ENCODE measurements at regions not wholly inside any gene's neighbourhood (a gene's known extent, or its start where the extent isn't known, plus 50 kb on each side); places are given as distances from the start of the nearest gene placed in this dataset.

DNA sequence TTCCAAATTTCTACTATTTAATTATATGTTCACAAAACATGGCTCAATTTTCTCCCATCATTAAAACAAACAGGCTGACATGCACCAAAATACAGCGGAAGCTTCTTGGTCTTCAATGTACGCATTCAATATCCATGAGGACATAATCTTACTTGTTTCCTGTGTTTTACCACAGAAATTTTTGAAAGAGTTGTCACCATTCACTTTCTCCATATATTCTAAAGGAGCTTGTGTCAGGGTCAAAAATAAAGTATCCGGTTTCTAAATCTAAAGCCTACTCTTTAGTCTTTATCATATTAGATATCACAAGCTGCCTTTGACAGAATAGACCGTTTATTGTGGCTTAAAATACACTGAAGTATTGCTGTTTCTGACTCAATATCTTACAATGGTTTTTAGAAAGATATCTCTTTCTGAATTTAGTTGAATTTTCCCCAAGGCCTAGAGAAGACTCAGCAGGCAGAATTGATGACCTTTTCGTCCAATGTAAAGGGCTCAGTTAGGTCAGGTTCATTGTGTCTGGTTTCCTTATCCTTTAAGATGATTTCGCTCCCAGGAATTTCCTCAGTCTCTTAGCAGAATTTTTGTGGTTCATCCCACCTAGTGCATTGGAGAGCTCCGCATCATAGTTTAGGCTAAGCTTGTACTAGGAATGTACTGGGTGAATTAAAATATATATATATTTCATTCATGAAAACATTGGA lies 717.2 kb downstream of the NCAM2 start:
- no peaks in the 10 kb centered on the region for H3K27me3 ChIP-seq (ENCODE audit: control insufficient read depth, insufficient read depth, low read length, poor library complexity, severe bottlenecking)
- H3K4me1 ChIP-seq (ENCODE audit: control insufficient read depth, insufficient read depth, low read length) = no peaks in the 10 kb centered on the region
- no peaks in the 10 kb centered on the region for H3K9me3 ChIP-seq (ENCODE audit: control insufficient read depth, low read length)
- no peak overlapping the region for H3K27ac ChIP-seq (ENCODE audit: insufficient read depth, low read depth, low read length, poor library complexity, severe bottlenecking)
- no peaks in the 10 kb centered on the region for H3K36me3 ChIP-seq (ENCODE audit: control insufficient read depth, insufficient read depth, low read length)
- 91 to 94% methylated on average over 6 of the region's 7 CpGs for WGBS, 2 experiments
- H3K4me3 ChIP-seq (ENCODE audit: insufficient read depth, low read depth, low read length) = no peak overlapping the region

DNA sequence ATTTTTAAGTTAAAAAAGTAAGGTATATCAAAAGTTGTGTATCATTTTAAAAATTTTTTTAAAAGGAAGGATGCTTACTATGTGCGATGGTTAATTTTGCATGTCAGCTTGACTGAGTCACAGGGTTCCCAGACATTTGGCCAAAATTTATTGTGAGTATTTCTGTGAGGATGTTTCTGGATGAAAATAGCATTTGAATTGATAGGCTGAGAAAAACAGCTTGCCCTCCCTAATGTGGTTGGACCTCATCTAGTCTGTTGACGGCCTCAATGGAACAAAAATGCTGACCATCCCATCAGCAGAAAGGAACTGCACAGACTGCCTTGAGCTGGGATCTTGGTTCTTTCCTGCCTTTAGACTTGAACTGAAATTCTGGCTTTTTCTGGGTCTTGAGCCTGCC lies 724.5 kb downstream of the NCAM2 start:
- no peaks in the 10 kb centered on the region for H3K4me1 ChIP-seq (ENCODE audit: control insufficient read depth, insufficient read depth, low read length)
- no peak overlapping the region for H3K4me3 ChIP-seq (ENCODE audit: insufficient read depth, low read depth, low read length)
- H3K27ac ChIP-seq (ENCODE audit: insufficient read depth, low read depth, low read length, poor library complexity, severe bottlenecking) = no peak overlapping the region
- H3K27me3 ChIP-seq (ENCODE audit: control insufficient read depth, insufficient read depth, low read length, poor library complexity, severe bottlenecking) = no peaks in the 10 kb centered on the region
- H3K9me3 ChIP-seq (ENCODE audit: control insufficient read depth, low read length) = no peaks in the 10 kb centered on the region
- H3K36me3 ChIP-seq (ENCODE audit: control insufficient read depth, insufficient read depth, low read length) = no peaks in the 10 kb centered on the region
- 96 to 98% methylated on average over 2 of the region's 2 CpGs for WGBS, 2 experiments

DNA sequence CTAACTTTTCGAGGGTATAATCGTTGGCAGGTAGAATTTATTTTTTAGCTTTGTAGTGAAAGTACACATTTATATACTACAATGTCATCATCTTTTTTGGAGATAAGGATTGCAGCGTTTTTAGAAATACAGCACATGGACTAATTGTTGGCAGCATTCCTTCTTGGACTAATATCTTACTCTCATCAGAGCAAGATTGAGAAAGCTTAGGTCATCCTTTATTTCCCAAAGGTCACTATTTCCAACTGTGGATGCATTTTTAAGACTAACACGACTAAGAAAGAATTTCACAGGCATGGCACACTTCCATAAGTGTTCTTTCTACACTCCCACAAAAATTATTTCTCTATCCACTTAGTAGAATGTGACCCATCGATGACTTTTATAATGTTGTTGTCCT lies 732.3 kb downstream of the NCAM2 start:
- Histone ChIP-seq H3K9me3 (ENCODE audit: control insufficient read depth, low read length) (no peaks in the 10 kb centered on the region), H3K4me3 (ENCODE audit: insufficient read depth, low read depth, low read length) (no peak overlapping the region), H3K36me3 (ENCODE audit: control insufficient read depth, insufficient read depth, low read length) (no peaks in the 10 kb centered on the region), H3K27ac (ENCODE audit: insufficient read depth, low read depth, low read length, poor library complexity, severe bottlenecking) (no peak overlapping the region), H3K4me1 (ENCODE audit: control insufficient read depth, insufficient read depth, low read length) (no peaks in the 10 kb centered on the region), H3K27me3 (ENCODE audit: control insufficient read depth, insufficient read depth, low read length, poor library complexity, severe bottlenecking) (no peaks in the 10 kb centered on the region)
- 92 to 96% methylated on average over 3 of the region's 5 CpGs for WGBS, 2 experiments

DNA sequence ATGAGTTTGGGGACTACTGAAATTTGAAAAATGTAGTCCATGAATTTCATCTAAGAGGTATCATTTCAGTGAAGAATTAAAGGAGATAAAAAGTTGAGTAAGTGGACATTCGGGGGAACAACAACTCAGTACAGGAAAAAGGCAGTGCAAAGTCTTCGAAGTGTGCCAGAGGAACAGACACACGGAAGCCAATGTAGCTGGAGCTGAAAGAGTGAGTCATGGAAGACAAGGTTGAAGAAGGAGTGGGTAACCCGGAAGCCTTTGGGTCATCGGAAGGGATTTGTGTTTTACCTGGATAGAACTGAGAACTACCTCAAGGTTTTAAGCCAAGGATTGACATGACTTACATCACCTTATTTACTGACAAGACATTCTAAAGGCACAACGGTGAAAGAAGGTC lies 733.4 kb downstream of the NCAM2 start:
- H3K27ac ChIP-seq (ENCODE audit: insufficient read depth, low read depth, low read length, poor library complexity, severe bottlenecking) = no peak overlapping the region
- H3K4me3 ChIP-seq (ENCODE audit: insufficient read depth, low read depth, low read length) = no peak overlapping the region
- H3K36me3 ChIP-seq (ENCODE audit: control insufficient read depth, insufficient read depth, low read length) = no peaks in the 10 kb centered on the region
- no peaks in the 10 kb centered on the region for H3K27me3 ChIP-seq (ENCODE audit: control insufficient read depth, insufficient read depth, low read length, poor library complexity, severe bottlenecking)
- WGBS, 2 experiments = 95 to 98% methylated on average over 6 of the region's 6 CpGs
- H3K9me3 ChIP-seq (ENCODE audit: control insufficient read depth, low read length) = no peaks in the 10 kb centered on the region
- H3K4me1 ChIP-seq (ENCODE audit: control insufficient read depth, insufficient read depth, low read length) = no peaks in the 10 kb centered on the region

DNA sequence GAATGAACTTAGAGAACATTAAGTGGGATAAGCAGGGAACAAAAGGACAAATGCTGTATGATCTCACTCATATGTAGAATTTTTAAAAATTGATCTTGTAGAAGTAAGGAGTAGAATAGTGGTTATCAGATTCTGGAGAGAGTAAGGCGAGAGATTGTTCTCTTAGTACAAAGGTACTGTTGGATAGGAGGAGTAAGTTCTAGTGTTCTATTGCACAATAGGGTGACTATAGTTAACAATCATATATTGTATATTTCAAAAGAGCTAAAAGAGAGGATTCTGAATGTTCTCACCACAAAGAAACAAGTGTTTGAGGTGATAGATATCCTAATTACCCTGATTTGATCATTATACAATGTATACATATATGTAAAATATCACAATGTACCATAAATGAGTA lies 735.9 kb downstream of the NCAM2 start:
- H3K36me3 ChIP-seq (ENCODE audit: control insufficient read depth, insufficient read depth, low read length) = no peaks in the 10 kb centered on the region
- no peaks in the 10 kb centered on the region for H3K27me3 ChIP-seq (ENCODE audit: control insufficient read depth, insufficient read depth, low read length, poor library complexity, severe bottlenecking)
- WGBS, 2 experiments = 83 to 100% methylated on average over 1 of the region's 1 CpG
- H3K4me1 ChIP-seq (ENCODE audit: control insufficient read depth, insufficient read depth, low read length) = no peaks in the 10 kb centered on the region
- H3K4me3 ChIP-seq (ENCODE audit: insufficient read depth, low read depth, low read length) = no peak overlapping the region
- no peak overlapping the region for H3K27ac ChIP-seq (ENCODE audit: insufficient read depth, low read depth, low read length, poor library complexity, severe bottlenecking)
- H3K9me3 ChIP-seq (ENCODE audit: control insufficient read depth, low read length) = no peaks in the 10 kb centered on the region

DNA sequence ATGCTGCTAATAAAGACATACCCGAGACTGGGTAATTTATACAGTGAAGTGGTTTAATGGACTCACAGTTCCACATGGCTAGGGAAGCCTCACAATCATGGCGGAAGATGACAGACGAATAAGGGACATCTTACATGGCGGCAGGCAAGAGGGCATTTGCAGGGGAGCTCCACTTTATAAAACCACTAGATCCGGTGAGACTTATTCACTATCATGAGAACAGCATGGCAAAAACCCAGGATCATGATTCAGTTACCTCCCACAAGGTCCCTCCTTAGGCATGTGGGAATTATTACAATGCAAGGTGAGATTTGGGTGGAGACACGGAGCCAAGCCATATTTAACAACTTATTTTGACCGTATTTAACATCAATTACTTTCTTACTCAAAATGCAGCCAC lies 739.0 kb downstream of the NCAM2 start:
- no peak overlapping the region for H3K4me3 ChIP-seq (ENCODE audit: insufficient read depth, low read depth, low read length)
- no peaks in the 10 kb centered on the region for H3K27me3 ChIP-seq (ENCODE audit: control insufficient read depth, insufficient read depth, low read length, poor library complexity, severe bottlenecking)
- H3K36me3 ChIP-seq (ENCODE audit: control insufficient read depth, insufficient read depth, low read length) = no peaks in the 10 kb centered on the region
- no peak overlapping the region for H3K27ac ChIP-seq (ENCODE audit: insufficient read depth, low read depth, low read length, poor library complexity, severe bottlenecking)
- no peaks in the 10 kb centered on the region for H3K4me1 ChIP-seq (ENCODE audit: control insufficient read depth, insufficient read depth, low read length)
- H3K9me3 ChIP-seq (ENCODE audit: control insufficient read depth, low read length) = no peaks in the 10 kb centered on the region
- WGBS, 2 experiments = 86 to 87% methylated on average over 7 of the region's 7 CpGs

DNA sequence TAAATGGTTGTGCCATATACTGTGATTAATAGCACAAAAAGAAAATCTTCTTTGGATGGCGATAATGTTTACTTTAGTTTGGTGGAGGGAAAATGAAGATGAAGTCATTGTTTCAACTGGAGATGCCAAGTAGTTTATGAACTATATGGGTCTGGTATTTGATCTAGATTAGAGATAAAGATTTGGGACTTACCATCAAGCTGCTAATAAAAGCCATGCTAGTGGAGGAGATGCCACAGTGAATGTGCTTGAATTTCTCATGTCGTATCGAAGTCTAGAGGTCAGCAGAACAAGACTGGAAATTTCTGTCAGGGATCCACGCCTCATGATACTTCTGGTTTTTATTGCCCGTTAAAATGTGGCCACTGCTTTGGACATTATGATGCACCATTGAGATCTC lies 742.0 kb downstream of the NCAM2 start:
- WGBS, 2 experiments = 76 to 78% methylated on average over 5 of the region's 5 CpGs

DNA sequence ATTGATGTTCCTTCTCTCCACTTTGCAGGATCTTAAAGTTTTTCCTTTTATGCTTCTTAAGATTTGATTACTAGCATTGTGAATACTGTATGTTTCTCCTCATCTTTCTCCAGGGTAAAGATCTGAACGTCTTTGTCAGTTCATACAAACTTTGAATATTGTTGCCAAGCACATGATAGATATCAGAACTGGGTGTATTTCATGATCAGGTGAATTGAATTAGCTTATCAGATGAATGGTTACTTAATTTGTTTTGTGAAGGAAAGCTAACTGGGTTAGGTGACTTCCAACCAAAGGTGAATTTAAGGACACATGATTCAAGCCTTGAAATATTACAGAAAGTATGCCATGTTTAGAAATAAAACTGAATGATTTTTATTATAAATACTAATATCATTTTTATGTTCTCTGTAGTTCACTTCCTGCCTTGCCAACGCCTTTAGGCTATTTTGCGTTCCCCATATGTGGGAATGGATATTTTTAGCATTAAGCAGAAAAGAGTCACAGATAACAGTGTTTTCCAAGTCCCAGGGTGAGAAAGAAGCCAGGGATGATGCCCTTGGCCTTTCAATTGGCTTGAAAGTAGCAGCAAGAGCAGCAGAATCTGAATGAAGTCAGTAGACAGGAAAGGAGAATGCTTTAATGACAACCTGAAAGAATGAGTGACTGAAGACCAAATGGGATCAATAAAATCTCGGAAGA lies 752.1 kb downstream of the NCAM2 start:
- WGBS, 2 experiments = 95% methylated on average over 4 of the region's 4 CpGs
- Histone ChIP-seq H3K9me3 (ENCODE audit: control insufficient read depth, low read length) (no peaks in the 10 kb centered on the region), H3K27me3 (ENCODE audit: control insufficient read depth, insufficient read depth, low read length, poor library complexity, severe bottlenecking) (no peaks in the 10 kb centered on the region), H3K4me3 (ENCODE audit: insufficient read depth, low read depth, low read length) (no peak overlapping the region), H3K36me3 (ENCODE audit: control insufficient read depth, insufficient read depth, low read length) (no peaks in the 10 kb centered on the region), H3K4me1 (ENCODE audit: control insufficient read depth, insufficient read depth, low read length) (no peaks in the 10 kb centered on the region), H3K27ac (ENCODE audit: insufficient read depth, low read depth, low read length, poor library complexity, severe bottlenecking) (no peak overlapping the region)

More for the DNA sequence above, 742.0 kb downstream of the NCAM2 start:
- no peak overlapping the region for H3K27ac ChIP-seq (ENCODE audit: insufficient read depth, low read depth, low read length, poor library complexity, severe bottlenecking)
- no peaks in the 10 kb centered on the region for H3K9me3 ChIP-seq (ENCODE audit: control insufficient read depth, low read length)
- no peak overlapping the region for H3K4me3 ChIP-seq (ENCODE audit: insufficient read depth, low read depth, low read length)
- H3K27me3 ChIP-seq (ENCODE audit: control insufficient read depth, insufficient read depth, low read length, poor library complexity, severe bottlenecking) = no peaks in the 10 kb centered on the region
- no peaks in the 10 kb centered on the region for H3K36me3 ChIP-seq (ENCODE audit: control insufficient read depth, insufficient read depth, low read length)
- no peaks in the 10 kb centered on the region for H3K4me1 ChIP-seq (ENCODE audit: control insufficient read depth, insufficient read depth, low read length)

DNA sequence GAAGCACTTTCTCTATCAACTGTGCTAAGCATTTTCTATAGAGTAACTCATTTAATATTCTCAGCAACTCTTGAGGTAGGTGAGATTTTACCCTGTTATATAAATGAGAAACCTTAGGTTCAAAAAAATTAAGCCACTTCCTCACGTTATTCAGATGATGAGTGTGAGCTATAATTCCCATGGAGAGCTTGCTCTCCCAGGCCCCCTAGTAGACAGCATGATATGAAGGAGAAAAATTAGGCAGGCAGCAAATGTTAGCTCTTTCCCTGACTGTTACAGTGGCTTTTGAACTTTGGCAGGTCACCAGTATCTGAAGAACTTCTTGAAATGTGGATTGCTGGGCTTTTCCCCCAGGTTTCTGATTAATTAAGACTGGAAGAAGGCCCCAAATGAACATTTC lies 753.1 kb downstream of the NCAM2 start:
- Histone ChIP-seq H3K4me1 (ENCODE audit: control insufficient read depth, insufficient read depth, low read length) (no peaks in the 10 kb centered on the region), H3K27ac (ENCODE audit: insufficient read depth, low read depth, low read length, poor library complexity, severe bottlenecking) (no peak overlapping the region), H3K4me3 (ENCODE audit: insufficient read depth, low read depth, low read length) (no peak overlapping the region), H3K36me3 (ENCODE audit: control insufficient read depth, insufficient read depth, low read length) (no peaks in the 10 kb centered on the region), H3K9me3 (ENCODE audit: control insufficient read depth, low read length) (no peaks in the 10 kb centered on the region), H3K27me3 (ENCODE audit: control insufficient read depth, insufficient read depth, low read length, poor library complexity, severe bottlenecking) (no peaks in the 10 kb centered on the region)
- WGBS, 2 experiments = 87 to 93% methylated on average over 1 of the region's 1 CpG

DNA sequence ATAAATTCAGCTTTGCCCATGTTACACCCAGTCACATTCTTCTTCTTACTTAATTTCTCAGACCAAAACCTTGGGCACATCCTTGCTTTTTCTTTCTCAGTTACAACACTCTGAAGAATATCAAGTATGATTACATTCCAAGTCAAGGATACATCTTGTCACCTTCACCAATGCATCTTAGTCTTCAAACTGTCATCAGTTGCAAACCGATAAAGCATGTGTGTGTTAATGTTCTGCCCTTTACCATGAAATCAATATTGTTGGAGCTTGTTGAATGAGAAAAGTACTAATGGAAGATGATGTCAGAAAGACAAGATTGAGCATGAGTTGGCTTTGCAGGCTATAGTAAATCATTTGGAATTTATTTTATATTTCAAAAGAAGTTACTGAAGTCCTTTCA lies 764.6 kb downstream of the NCAM2 start:
- no peaks in the 10 kb centered on the region for H3K27me3 ChIP-seq (ENCODE audit: control insufficient read depth, insufficient read depth, low read length, poor library complexity, severe bottlenecking)
- no peaks in the 10 kb centered on the region for H3K4me1 ChIP-seq (ENCODE audit: control insufficient read depth, insufficient read depth, low read length)
- no peaks in the 10 kb centered on the region for H3K36me3 ChIP-seq (ENCODE audit: control insufficient read depth, insufficient read depth, low read length)
- no peak overlapping the region for H3K4me3 ChIP-seq (ENCODE audit: insufficient read depth, low read depth, low read length)
- H3K27ac ChIP-seq (ENCODE audit: insufficient read depth, low read depth, low read length, poor library complexity, severe bottlenecking) = no peak overlapping the region
- 0% methylated on average over 1 of the region's 1 CpG; no CpG with 5 or more reads in 1 of the 2 experiments for WGBS, 2 experiments
- no peaks in the 10 kb centered on the region for H3K9me3 ChIP-seq (ENCODE audit: control insufficient read depth, low read length)

All from ectodermal cell (in vitro differentiated cells).